GM10266 (cell line): ENCODE measurements at regions not wholly inside any gene's neighbourhood (a gene's known extent, or its start where the extent isn't known, plus 50 kb on each side); places are given as distances from the start of the nearest gene placed in this dataset.
"Not testable (repeated sequence)": the region's sequence is repeated elsewhere in the genome, so short reads cannot be mapped to it uniquely, and the experiment has no call there.

Experiments used
- DNase-seq: peaks from one replicate; pipeline ENCODE4 v3.0.0; 2012; ENCODE audit errors: extremely low spot score
- CTCF ChIP-seq: IDR thresholded peaks from 2 replicates; pipeline ENCODE4 v1.5.1; 2012; ENCODE audit warnings: mild to moderate bottlenecking, low read depth; ENCODE audit not compliant: control insufficient read depth, insufficient read depth; ENCODE audit errors: missing control alignments

DNA sequence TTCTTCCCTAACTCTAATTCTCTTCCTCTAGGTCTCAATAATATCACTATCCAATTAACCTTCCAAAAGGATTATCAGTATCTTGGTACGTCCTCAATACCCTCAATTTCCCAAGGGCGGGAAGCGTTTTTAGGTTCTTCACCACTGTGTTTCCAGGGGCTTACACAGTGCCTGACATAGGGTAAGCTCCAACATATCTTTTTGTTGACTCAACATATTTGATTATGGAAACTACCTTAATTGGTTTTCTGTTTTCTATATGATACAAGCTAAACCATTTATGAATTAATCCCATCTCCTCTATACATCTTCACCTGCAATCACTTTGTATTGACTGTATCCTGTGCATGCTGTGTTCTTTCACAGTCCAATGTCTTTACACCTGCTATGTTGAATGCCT, 987.3 kb downstream of the GRID1 start:
- no peak for TF ChIP-seq CTCF
- no peak for DNase-seq

GRCh38 chr10:85400981-85401695, 965.5 kb downstream of the GRID1 start:
- no peak for TF ChIP-seq CTCF
- DNase-seq, result no peak

- DNase-seq, result no peak
These were observed 964.1 kb downstream of the GRID1 start for GRCh38 chr10:85402541-85402940.

GRCh38 chr10:85407088-85407487, 959.5 kb downstream of the GRID1 start:
- DNase-seq, result no peak
- TF ChIP-seq CTCF, result no peak

More at GRCh38 chr10:85402541-85402940, 964.1 kb downstream of the GRID1 start:
- no peak for TF ChIP-seq CTCF

DNA sequence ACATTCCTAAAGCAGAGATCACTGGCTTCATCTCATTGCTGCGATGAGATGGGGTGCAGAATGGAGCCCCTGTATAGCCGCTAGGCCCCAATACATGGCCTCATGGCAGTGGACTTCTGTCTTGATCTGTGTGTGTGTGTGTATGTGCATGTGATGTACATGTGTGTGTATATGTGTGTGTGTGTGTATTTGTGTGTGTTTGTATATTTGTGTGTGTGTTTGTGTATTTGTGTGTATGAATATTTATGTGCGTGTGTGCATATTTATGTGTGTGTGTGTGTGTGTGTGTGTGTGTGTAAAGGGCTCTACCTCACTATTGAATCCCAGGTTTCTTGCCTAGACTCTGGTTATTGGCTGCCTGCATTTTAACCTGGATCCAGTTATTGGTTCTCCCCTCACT, 958.2 kb downstream of the GRID1 start:
- no peak for DNase-seq

GRCh38 chr10:85410586-85410985, 956.0 kb downstream of the GRID1 start:
- not testable (repeated sequence) for DNase-seq

More for the DNA sequence above, 958.2 kb downstream of the GRID1 start:
- no peak for TF ChIP-seq CTCF

DNA sequence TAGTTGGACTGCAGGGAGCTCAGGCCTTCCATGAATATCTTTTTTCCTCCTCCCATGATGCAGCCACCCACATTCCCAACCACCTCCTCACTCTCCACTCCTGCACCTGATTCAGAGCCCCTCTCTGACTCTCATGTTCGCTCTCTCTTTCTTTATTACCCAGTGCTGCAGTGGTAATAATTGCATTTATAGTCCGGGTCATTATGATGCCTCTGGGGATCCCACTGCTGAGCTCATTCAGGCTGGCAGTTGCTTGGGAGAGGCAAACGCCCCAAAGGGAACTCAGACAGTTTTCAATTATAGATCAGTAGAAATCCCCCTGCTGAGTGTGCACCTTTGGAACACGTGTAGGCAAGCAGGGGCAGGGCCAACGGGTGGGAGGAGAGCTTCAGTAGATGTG, 953.0 kb downstream of the GRID1 start:
- TF ChIP-seq CTCF, result no peak
- no peak for DNase-seq

DNA sequence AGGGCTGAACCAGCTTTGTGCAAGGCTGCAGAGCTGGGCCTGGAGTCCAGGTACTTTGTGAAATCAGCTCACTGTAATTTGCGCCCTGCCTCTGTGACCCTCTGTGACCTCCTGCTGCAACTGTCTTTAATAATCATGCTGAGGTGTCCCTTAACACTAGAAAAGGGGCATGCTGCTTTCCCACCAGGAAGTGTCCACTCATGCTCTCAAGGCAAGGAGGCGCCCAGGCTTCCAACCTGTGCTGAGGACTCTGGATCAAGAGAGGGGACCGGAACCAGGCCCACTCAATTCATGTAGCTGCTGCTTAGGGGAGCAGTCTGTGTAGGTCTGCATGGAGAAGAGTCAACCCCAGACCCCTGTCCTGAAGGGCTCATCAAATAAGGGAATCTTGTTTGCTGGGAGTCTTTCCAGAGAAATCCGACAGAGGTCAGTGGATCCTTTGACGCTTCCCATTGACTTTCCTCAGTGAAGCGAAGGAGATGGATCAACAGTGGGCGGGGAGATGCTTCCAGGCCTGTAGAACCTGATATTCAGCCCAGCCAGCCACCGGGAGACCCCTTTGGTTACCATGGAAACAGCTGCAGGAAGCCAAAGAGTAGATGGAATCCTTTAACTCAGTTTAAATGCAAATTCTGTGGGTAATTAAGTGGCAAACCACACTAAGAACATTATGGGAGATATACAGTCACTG, 945.9 kb downstream of the GRID1 start:
- TF ChIP-seq CTCF, result no peak
- no peak for DNase-seq
